NCI-H524 treated with DMSO at 0.1 percent for 48 hours (cell line): ENCODE measurements at regions not wholly inside any gene's neighbourhood (a gene's known extent, or its start where the extent isn't known, plus 50 kb on each side); places are given as distances from the start of the nearest gene placed in this dataset.

Experiments
- DNase-seq: peaks from one replicate; lab custom pipeline; 2025; lab: John Stamatoyannopoulos, UW

DNA sequence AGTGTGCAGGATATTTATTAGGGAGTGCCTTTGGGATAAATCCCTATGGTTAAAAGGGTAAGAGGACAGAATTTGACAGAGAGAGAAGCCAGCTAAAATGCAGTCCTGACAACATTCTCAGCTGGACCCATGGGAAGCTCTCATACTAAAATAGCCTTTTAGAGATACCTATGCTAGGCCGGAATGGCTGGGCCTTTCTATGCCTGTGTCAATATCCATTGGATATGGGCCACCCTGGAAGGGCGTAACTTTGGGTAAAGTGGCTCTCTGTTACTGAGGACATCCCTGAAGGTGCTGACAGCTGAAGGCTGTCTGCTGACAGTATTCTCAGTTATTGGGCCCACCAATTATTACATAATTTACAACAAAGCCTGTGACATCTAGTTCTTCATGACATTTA is 613.0 kb upstream of the B3GALT2 start:
- no peak for DNase-seq

DNA sequence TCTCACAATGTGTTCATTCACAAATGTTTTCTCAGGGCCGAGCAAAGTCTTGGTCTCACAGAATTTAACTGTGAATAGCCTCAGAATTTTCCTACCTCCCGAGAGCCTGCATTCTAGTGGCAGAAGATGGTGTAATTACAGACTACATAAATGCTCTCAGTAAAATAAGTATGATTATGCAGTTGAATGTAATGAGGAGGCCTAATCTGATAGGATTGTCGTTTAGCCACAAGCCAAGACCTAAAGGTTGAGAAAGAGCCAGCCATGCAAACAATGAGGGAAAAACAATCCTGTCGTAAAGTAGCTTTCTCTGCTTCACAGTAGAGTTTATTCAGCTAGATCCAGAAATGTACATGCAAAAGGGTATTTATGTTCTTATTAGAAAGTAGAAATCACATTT is 607.8 kb upstream of the B3GALT2 start:
- DNase-seq, result no peak

DNA sequence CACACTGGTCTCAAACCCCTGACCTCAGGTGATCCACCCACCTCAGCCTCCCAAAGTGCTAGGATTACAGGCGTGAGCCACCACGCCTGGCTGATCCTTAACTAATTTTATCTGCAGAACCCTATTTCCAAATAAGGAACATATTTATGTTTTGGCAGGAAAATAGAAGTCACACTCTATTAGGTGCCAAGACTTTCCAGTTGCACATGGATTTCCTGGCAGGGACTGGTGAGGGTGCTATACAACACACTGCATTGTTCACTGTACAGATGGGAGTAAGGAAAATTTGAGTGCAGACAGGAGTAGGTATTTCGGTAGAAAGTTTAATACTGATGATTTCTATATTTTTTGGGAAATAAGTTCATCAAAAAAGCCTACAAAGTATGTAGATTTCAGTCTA is 605.3 kb upstream of the B3GALT2 start:
- DNase-seq, result no peak

DNA sequence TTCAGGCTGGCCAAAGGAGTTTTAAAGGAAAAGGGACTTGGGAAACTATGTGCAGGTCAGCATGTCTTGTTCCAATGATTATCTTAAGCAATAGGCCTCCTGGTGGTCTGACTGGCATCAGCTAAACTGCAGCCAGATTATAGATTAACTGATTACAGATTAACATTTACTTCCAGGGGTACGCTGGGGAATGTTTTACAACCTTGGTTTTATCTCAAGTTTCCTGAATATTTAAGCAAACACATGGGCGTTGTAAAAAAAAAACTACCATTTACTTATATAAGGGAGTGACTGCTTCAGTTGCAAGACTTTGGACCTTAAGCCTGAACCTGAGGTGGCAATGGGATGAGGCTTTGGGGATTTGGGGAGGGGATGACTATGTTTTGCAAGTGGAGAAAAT is 600.6 kb upstream of the B3GALT2 start:
- DNase-seq, result no peak

DNA sequence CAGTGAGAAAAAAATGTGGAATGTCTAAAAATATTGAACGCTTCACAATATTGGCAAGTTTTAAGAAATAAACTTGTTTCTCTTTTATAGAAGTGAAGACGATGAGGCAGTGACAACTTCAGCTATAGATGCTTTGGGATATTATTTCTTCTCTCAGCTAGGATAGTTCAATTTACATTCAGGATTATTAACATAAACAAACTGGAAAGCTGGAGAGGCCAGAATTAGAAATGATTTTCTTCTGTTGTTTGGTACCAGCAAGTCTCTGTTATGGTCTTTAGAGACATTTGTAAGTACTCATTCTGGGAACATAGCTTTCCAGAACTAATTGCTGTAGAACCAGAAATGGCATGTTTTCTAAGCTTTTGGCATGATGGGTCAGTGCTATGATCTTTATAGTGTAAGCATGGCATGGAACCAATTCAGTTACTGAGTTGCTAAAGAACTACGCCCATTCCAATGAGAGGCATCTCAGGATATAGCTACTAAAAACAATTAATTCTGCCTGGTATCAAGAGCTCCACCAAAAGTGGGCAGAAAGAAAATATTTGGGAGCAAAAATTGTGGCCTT is 599.5 kb upstream of the B3GALT2 start:
- DNase-seq, result no peak

DNA sequence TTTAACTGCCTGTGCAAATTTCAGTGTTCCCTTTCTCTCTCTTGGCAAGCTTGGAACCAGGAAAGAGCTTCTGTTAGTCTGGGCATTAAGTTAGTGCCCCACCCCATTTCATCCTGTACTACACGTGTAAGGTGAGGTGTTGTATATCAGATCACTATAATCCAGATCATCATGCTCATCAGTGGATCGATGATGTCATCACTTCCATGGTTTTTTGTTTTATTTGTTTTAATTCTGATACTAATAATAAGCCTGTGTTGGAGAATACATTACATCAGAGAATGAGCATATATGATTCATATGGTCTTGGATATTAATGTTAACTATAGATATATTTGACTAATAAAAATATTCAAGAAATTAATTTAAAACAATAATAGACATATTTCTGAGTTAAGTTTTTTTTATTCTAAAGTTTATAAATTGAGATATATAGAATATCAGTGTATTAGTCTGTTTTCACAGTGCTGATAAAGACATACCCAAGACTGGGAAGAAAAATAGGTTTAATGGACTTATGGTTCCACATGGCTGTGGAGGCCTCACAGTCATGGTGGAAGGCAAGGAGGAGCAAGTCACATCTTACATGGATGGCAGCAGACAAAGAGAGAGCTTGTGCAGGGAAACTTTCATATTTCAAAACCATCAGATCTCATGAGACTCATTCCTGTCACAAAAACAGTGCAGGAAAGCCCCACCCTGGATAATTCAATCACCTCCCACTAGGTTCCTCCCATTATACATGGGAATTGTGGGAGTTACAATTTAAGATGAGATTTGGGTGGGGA is 588.3 kb upstream of the B3GALT2 start:
- no peak for DNase-seq

DNA sequence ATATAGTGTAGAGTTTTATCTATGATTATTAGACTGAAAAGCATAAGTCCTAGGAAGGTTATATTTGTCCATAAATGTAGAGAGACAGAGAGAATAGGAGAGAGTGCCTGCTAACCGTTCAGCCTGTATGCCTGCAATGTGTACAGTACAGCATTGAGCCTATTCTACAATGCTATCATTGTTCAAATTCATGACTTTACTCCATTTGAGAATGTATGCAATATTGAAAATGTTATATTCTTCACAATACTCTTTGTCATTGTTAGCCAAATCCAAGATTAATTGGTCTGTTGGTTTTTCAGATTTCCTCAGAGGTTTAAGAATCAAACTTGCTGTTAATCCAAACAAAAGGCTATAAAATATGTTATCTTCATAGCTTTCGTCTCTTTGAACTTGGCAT is 585.2 kb upstream of the B3GALT2 start:
- no peak for DNase-seq

DNA sequence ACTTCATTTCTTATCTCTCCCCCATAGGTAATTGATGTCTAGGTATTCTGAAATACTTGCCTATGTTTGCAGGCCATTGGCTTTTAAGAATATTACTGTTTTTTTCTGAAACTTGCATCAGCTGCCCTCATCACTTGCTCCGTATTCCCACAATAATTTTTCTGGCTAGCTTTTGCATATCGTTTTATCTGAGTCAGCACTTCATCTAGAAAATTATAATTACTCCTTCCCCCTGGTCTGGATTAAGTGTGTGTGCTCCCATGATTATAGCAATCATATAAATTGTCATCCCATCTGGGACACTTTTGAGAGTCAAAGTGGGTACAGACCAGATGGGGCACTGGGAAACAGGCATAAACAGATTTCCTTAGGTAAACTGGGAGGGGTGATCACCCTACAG is 583.2 kb upstream of the B3GALT2 start:
- DNase-seq, result peak; percentile 86

DNA sequence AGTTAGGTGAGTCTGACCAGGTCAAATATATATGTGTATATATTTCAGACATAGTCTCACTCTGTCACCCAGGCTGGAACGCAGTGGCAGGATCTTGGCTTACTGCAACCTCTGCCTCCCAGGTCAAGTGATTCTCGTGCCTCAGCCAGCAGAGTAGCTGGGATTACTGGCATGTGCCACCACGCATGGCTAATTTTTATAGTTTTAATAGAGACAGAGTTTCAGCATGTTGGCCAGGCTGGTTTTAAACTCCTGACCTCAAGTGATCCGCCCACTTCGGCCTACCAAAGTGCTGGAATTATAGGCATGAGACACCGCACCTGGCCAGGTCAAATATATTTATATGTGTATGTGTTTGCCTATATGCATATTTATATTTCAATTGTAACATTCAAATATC is 581.5 kb upstream of the B3GALT2 start:
- no peak for DNase-seq

DNA sequence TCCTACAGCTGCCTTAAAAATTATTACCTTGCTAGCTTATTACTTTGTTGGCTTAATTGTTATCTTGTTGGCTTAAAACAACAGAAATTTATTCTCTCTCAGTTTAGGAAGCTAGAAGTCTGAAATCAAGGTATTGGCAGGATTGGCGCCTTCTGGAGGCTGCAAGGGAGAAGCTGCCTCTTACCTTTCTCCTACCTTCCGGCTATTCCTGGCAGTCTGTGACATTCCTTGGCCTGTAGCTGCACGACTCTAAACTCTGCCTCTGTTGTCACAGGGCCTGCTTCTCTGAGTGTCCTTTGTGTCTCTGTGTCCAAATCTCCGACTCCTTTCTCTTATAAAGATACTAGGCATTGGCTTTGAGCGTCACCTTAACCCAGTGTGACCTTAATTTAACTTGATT is 579.9 kb upstream of the B3GALT2 start:
- no peak for DNase-seq

DNA sequence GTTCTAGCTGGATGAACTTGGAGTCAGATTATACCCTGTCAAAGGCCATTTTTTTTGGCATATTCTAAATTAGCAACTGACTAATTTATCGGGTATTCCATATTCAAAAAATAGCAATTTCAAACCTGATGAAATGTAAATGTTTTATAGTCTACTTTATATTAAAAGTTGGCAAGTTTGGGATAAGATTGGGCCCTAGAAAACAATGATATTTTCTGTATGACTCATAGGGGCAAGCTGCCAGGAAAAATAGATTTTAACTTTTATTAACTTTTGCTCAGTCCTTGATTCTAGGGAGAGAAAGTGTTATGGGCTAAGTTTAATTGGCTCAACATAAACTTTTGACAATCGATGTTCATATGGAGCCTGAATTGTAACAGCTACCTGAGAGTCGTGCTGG is 576.9 kb upstream of the B3GALT2 start:
- DNase-seq, result no peak

DNA sequence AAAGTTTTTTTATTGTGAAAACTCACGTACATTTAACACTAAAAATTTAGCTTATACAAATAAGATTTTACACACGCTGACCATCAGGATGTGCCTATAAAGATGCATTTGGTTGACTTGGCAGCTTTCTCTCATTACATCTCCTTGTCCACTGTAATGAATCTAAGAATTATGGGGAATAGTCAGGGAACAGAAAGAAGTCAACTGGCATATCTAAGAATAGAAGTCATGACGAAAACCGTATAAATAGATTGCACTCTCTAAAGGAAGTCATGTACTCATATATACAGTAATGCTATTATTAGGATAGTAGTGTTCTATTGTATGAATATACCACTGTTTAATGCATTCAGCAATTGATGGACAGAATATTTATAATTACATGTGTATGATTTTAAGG is 575.8 kb upstream of the B3GALT2 start:
- no peak for DNase-seq

DNA sequence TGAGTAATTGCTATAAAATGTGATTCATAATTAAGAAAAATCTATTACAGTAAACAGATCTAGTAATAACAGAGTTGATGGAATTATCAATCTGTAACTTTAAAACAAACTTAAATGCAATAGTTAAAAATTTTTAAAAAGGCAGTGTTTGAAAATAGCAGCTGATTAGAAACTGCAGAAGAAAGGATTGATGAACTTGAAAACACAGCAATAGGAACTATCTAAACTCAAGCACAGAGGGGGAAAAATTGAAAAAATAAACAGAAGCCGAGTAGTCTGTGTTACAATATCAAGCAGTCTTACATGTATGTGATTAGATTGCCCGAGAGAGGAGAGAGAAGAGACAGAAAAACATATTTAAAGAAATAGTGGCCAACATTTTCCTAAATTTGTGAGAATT is 569.0 kb upstream of the B3GALT2 start:
- no peak for DNase-seq

DNA sequence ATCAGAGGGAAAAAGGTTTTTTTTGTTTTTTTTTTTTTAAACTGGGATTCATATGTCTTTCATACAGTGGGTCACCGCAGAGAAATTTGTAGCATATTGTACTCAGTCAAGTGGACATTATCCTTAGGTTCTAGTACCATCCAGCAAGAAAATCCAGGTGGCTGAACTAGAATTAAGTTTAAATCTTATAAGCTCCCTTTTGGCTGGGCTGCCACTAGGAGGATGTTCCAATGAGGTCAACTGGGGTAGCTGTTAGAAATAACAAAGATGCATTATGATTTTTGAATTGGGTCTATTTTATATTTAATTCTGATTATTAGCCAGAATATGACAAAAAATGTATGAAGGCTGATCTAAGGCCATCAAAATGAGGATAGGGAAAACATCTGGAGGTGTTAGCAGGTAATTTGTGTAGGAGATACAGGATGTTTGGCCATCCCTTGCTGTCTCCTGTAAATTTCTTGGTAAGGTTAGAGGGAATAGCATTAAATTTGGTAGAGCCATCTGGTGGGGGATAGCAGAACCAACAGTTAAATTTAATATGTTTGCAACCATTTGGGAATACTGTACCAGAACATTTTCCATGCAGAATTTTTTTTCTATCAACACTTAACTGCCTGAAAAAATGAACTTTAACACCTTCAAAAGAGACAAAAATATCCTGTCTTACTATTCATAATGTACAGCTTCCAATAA is 568.5 kb upstream of the B3GALT2 start:
- DNase-seq, result peak; percentile 85

DNA sequence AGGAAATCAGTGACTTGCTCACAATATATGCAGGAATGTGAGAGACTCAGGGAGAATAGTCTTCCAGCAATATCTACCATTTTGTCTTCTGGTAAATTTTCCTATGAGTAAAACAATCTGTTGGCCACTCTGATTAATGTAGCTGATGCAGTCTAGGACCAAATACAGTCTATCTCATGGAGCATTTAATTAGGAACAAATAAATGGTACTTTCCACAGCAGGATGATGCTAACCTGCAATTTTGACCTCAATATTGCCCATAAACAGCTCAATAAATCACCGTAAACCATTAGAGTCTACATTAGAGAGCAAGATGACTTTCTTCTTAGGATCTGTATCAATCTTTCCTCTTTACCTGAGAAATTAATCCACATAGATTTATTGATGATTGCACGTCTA is 567.7 kb upstream of the B3GALT2 start:
- no peak for DNase-seq

DNA sequence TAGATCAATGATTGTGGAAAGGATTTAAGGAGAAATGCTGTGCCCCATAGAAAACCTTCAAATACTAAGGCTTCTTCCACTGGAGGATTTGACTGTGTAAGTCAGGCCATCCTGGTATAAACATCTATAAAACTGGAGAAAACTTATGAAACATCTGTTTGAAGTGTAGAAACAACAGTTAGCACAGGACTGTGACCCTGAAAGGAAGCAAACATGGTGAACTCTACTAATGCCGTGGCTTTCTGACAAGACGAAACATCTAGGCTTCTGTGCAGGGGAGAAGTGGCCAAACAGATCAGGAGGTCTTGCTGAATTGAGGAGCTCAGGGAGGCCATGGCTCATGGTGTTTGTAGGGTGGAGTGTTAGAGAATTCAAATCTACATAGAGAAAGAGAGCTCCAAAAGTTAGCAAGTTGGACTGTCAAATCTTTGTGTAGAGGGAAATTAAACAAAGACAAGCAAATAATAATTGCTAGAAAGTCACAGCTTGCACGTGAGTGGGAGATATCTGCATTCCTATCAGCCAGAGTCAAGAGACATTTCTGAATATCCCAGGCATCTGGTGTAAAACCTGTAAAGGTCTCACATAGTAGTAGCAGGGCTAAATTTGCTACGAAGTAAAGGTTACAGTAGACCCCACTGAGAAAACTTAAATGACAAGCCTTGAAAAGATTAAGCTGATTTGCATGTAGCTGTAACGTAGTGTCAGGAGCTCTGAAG is 566.8 kb upstream of the B3GALT2 start:
- DNase-seq, result no peak

DNA sequence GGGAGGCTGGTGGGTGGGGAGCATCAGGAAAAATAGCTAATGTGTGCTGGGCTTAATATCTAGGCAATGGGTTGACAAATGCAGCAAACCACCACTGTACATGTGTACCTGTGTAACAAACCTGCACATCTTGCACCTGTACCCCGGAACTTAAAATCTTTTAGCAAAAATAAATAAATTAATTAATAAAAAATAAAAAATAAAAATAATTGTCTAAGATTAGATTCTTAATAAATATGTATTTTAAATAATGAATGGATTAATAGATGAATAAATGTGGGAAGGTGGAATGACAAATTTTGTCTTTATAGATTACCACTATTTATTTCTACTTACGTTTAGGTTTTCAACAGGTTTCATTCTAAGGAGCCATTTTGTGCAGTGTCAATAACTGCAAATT is 563.5 kb upstream of the B3GALT2 start:
- DNase-seq, result no peak

DNA sequence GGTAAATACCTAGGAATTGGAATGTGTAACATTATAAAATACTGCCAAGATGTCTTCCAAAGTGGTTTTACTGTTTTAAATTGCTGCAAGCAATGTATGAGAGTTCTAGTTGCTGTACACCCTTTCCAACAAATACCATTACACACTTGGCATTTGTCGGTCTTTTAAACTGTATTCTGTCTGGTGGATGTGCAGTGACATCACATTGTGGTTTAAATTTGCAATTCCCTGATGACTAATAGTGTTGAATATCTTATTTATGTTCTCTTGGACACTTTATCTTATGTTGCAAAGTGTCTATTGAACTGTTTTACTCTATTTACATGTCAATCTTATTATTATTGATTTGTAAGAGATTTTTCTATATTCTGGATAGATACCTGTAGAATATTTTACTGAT is 561.2 kb upstream of the B3GALT2 start:
- no peak for DNase-seq

DNA sequence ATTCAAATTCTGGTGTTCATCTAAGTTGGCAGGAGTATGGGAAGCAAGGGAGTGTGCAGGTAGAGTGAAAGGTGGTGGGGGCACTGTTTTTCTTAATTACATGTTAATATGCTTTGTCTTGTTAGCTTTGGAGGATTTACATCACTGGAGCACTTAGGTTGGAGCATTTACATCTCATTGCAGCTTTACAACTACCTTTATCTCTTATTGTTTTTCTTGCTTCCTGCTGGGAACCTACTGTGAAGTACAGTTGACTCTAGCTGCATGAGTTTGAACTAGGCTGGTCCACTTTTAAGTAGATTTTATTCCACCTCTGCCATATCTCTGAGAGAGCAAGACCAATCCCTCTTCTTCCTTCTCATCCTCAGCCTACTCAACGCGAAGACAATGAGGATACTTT is 554.8 kb upstream of the B3GALT2 start:
- DNase-seq, result no peak

DNA sequence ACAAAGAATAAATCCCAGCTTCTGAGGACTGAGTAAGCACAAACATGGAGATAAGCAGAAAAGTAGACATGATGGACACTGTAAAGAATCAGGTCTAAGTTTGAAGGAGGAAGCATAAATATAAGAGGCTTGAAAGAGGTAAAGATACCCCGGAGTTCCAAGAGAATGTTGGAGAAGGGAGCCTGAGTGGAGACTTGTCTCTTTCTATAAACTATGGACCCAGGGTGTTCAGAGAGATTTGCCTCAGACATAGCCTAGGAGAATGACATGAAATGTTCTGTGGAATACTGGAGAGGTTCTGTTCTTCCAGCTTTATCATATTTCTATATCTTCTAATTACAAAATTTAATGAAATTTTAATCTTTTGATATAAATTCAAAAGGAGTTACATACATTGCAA is 554.3 kb upstream of the B3GALT2 start:
- DNase-seq, result no peak

DNA sequence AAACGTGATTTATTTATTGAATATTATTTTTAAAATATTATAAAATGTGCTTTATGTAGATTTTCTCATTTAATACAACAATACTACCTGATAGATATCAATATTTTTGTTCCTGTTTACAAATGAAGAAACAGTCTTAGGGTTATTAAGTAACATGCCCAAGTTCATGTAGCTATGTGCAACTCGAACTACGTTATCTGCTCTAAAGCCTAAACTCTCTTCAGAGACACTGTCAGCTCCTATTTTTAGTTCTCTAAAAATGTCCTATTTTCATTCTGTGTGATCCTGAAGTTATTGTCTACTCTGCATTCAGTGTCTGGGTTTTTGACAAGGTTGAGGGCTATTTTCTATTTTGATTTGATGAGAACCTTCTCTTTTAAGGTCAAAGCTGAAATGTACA is 550.1 kb upstream of the B3GALT2 start:
- no peak for DNase-seq

DNA sequence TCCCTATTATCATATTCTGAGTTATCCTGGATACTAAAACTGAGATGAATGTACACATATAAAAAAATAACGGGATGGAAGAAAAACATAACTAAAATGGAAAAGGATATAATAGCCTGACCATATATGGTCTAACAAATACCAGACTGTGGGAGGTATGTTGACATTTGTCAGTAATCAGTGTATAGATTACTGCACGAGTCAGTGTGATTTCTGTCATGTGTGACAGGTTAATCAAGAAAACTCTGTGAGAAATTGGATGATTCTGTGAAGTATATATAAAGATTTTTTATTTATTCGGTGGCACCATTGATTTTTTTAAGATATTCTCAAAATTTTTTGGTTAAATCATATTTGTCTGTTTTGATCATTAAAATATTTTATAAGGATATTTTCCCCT is 547.3 kb upstream of the B3GALT2 start:
- no peak for DNase-seq

DNA sequence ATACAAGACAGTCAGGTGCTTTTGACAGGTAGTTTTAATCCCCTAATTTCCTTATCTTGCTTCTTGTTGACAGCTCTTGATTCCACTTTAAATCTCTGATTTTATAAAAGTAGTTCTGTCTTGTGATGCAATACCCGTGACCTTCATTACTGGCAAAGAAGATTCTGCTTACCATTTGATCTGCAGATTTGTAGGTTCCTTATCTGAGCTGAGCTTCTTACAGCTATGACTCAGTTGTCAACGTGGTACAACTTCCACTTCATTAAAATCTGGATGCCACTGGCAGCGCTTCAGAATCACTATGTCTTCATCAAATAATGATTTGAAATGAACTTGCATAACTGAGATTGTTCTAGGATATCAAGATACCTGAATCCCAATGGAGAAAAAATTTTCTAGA is 543.6 kb upstream of the B3GALT2 start:
- DNase-seq, result no peak
